ENCODE measurements at regions not wholly inside any gene's neighbourhood (a gene's known extent, or its start where the extent isn't known, plus 50 kb on each side); places are given as distances from the start of the nearest gene placed in this dataset.

GRCh38 chr19:28608292-28608691 is 604.7 kb downstream of the UQCRFS1 start:
- peaks cover 11% of the 10 kb centered on the region for H3K27me3 Mint-ChIP-seq (ENCODE audit: unreplicated experiment)
- H3K4me3 Mint-ChIP-seq (ENCODE audit: unreplicated experiment): no peak overlapping the region
- H3K9me3 Mint-ChIP-seq (ENCODE audit: unreplicated experiment): no peaks in the 10 kb centered on the region
- TF ChIP-seq CTCF (IDR thresholded peaks at IDR 0.05; ENCODE audit: unreplicated experiment): no peak
- H3K4me1 Mint-ChIP-seq (ENCODE audit: unreplicated experiment): no peaks in the 10 kb centered on the region
- no peak overlapping the region for H3K27ac Mint-ChIP-seq (ENCODE audit: unreplicated experiment)
- DNase-seq (ENCODE audit: low spot score): no peak
- peaks cover 5% of the 10 kb centered on the region for H3K36me3 Mint-ChIP-seq (ENCODE audit: low read depth, unreplicated experiment)

GRCh38 chr19:28607066-28607583 is 605.8 kb downstream of the UQCRFS1 start:
- H3K4me3 Mint-ChIP-seq (ENCODE audit: unreplicated experiment): no peak overlapping the region
- no peaks in the 10 kb centered on the region for H3K9me3 Mint-ChIP-seq (ENCODE audit: unreplicated experiment)
- peaks cover 5% of the 10 kb centered on the region for H3K36me3 Mint-ChIP-seq (ENCODE audit: low read depth, unreplicated experiment)
- H3K27ac Mint-ChIP-seq (ENCODE audit: unreplicated experiment): no peak overlapping the region
- no peak for TF ChIP-seq CTCF (IDR thresholded peaks at IDR 0.05; ENCODE audit: unreplicated experiment)
- no peaks in the 10 kb centered on the region for H3K4me1 Mint-ChIP-seq (ENCODE audit: unreplicated experiment)
- H3K27me3 Mint-ChIP-seq (ENCODE audit: unreplicated experiment): peaks cover 8% of the 10 kb centered on the region
- no peak for DNase-seq (ENCODE audit: low spot score)

GRCh38 chr19:28606269-28607032 is 606.5 kb downstream of the UQCRFS1 start:
- Mint-ChIP-seq H3K36me3 (ENCODE audit: low read depth, unreplicated experiment) (peaks cover 5% of the 10 kb centered on the region), H3K27ac (ENCODE audit: unreplicated experiment) (no peak overlapping the region), H3K27me3 (ENCODE audit: unreplicated experiment) (peaks cover 8% of the 10 kb centered on the region), H3K9me3 (ENCODE audit: unreplicated experiment) (no peaks in the 10 kb centered on the region), H3K4me1 (ENCODE audit: unreplicated experiment) (no peaks in the 10 kb centered on the region), H3K4me3 (ENCODE audit: unreplicated experiment) (no peak overlapping the region)
- TF ChIP-seq CTCF (IDR thresholded peaks at IDR 0.05; ENCODE audit: unreplicated experiment): no peak
- DNase-seq (ENCODE audit: low spot score): no peak

GRCh38 chr19:28605501-28606268 is 607.3 kb downstream of the UQCRFS1 start:
- Mint-ChIP-seq H3K27me3 (ENCODE audit: unreplicated experiment) (peaks cover 8% of the 10 kb centered on the region), H3K27ac (ENCODE audit: unreplicated experiment) (no peak overlapping the region), H3K4me3 (ENCODE audit: unreplicated experiment) (no peak overlapping the region), H3K9me3 (ENCODE audit: unreplicated experiment) (no peaks in the 10 kb centered on the region), H3K36me3 (ENCODE audit: low read depth, unreplicated experiment) (peaks cover 5% of the 10 kb centered on the region), H3K4me1 (ENCODE audit: unreplicated experiment) (no peaks in the 10 kb centered on the region)
- no peak for DNase-seq (ENCODE audit: low spot score)
- no peak for TF ChIP-seq CTCF (IDR thresholded peaks at IDR 0.05; ENCODE audit: unreplicated experiment)

- Mint-ChIP-seq H3K27me3 (ENCODE audit: unreplicated experiment) (peaks cover 8% of the 10 kb centered on the region), H3K4me3 (ENCODE audit: unreplicated experiment) (no peak overlapping the region), H3K9me3 (ENCODE audit: unreplicated experiment) (no peaks in the 10 kb centered on the region), H3K27ac (ENCODE audit: unreplicated experiment) (no peak overlapping the region), H3K4me1 (ENCODE audit: unreplicated experiment) (no peaks in the 10 kb centered on the region), H3K36me3 (ENCODE audit: low read depth, unreplicated experiment) (peaks cover 5% of the 10 kb centered on the region)
- TF ChIP-seq CTCF (IDR thresholded peaks at IDR 0.05; ENCODE audit: unreplicated experiment): no peak
- DNase-seq (ENCODE audit: low spot score): no peak
Observed at GRCh38 chr19:28603453-28603852, 609.5 kb downstream of the UQCRFS1 start.
